Tibial nerve (tissue), 3 donors: ENCODE measurements at regions not wholly inside any gene's neighbourhood (a gene's known extent, or its start where the extent isn't known, plus 50 kb on each side); places are given as distances from the start of the nearest gene placed in this dataset.

Source experiments
- CTCF ChIP-seq, 5 experiments: fragments of 200-600 bp in 3 of 5; fragments of 450-650 bp in 2 of 5; sonication (generic) in 3 of 5; IDR thresholded peaks; one replicate each; pipeline ENCODE4 v1.5.1; 2016 to 2019; ENCODE audit warnings: antibody characterized with exemption in 5 of 5, mild to moderate bottlenecking in 3 of 5, moderate library complexity in 2 of 5
- POLR2A ChIP-seq, 2 donors: fragments of 450-650 bp; IDR thresholded peaks; one replicate each; pipeline ENCODE4 v1.6.1; 2017; ENCODE audit warnings: antibody characterized with exemption in 2 of 2, mild to moderate bottlenecking in 2 of 2, moderate library complexity in 2 of 2

- TF ChIP-seq POLR2A (IDR thresholded peaks at IDR 0.05) (no peak), CTCF (IDR thresholded peaks at IDR 0.05) (no peak)
These were observed 98.2 kb upstream of the DCBLD2 start for GRCh38 chr3:98999675-99000074.
